ENCODE measurements at regions not wholly inside any gene's neighbourhood (a gene's known extent, or its start where the extent isn't known, plus 50 kb on each side); places are given as distances from the start of the nearest gene placed in this dataset.

GRCh38 chr11:103716363-103716762 lies 320.1 kb upstream of the DDI1 start:
- H3K36me3 ChIP-seq, result no peaks in the 10 kb centered on the region
- 86 to 87% methylated on average over 3 of the region's 3 CpGs for WGBS, 2 donors
- TF ChIP-seq POLR2AphosphoS5 (IDR thresholded peaks at IDR 0.05) (no peak), POLR2A (IDR thresholded peaks at IDR 0.05) (no peak), CTCF (IDR thresholded peaks at IDR 0.05) (no peak), EP300 (IDR thresholded peaks at IDR 0.05) (no peak)

GRCh38 chr11:103727262-103727661 lies 309.2 kb upstream of the DDI1 start:
- DNase-seq, result no peak
- TF ChIP-seq CTCF (IDR thresholded peaks at IDR 0.05), result no peak
- TF ChIP-seq POLR2AphosphoS5 (IDR thresholded peaks at IDR 0.05), result no peak
- H3K9me3 ChIP-seq, result no peaks in the 10 kb centered on the region
- intact Hi-C loops (cut with DNase I), result no loop called here
- no peaks in the 10 kb centered on the region for H3K27me3 ChIP-seq
- no peak overlapping the region for H3K4me3 ChIP-seq
- no peaks in the 10 kb centered on the region for H3K36me3 ChIP-seq
- H3K4me1 ChIP-seq, result no peaks in the 10 kb centered on the region
- H3K27ac ChIP-seq, result no peak overlapping the region
- 82 to 84% methylated on average over 4 of the region's 4 CpGs for WGBS, 2 donors

More at GRCh38 chr11:103716363-103716762, 320.1 kb upstream of the DDI1 start:
- intact Hi-C loops (cut with DNase I), result no loop called here
- Histone ChIP-seq H3K9me3 (no peaks in the 10 kb centered on the region), H3K27me3 (no peaks in the 10 kb centered on the region), H3K4me1 (no peaks in the 10 kb centered on the region), H3K27ac (no peak overlapping the region), H3K4me3 (no peak overlapping the region)
- DNase-seq, result no peak

DNA sequence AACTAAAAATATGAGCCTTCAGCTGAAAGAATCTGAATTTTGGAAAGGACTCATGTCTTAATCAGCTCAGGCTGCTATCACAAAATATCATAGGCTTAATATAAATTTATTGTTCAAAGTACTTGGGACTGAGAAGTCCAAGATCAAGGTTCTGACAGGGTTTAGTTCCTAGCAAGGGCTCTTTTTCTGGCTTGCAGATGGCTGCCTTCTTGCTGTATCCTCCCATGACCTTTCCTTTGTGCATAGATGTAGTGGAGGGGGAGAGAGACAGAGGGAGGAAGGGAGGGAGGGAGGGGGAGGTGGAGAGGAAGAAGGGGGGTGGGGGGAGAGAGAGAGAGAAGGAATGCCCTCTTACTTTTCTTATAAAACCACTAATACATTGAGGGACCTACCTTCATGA lies 306.8 kb upstream of the DDI1 start:
- Histone ChIP-seq H3K9me3 (no peaks in the 10 kb centered on the region), H3K4me1 (no peaks in the 10 kb centered on the region), H3K27me3 (no peaks in the 10 kb centered on the region), H3K4me3 (no peak overlapping the region), H3K27ac (no peak overlapping the region), H3K36me3 (no peaks in the 10 kb centered on the region)
- intact Hi-C loops (cut with DNase I), result no loop called here
- DNase-seq, result no peak
- TF ChIP-seq POLR2A (IDR thresholded peaks at IDR 0.05) (no peak), POLR2AphosphoS5 (IDR thresholded peaks at IDR 0.05) (no peak), CTCF (IDR thresholded peaks at IDR 0.05) (no peak), EP300 (IDR thresholded peaks at IDR 0.05) (no peak)

- intact Hi-C loops (cut with DNase I), result no loop called here
- Histone ChIP-seq H3K36me3 (no peaks in the 10 kb centered on the region), H3K4me3 (no peak overlapping the region), H3K27me3 (no peaks in the 10 kb centered on the region), H3K4me1 (peaks cover 0 to 2% (median under 1%) of the 10 kb centered on the region in 4 donors), H3K27ac (no peak overlapping the region), H3K9me3 (no peaks in the 10 kb centered on the region)
- 55 to 59% methylated on average over 2 of the region's 2 CpGs for WGBS, 2 donors
- no peak for DNase-seq
- TF ChIP-seq POLR2A (IDR thresholded peaks at IDR 0.05), result no peak
- TF ChIP-seq EP300 (IDR thresholded peaks at IDR 0.05), result no peak
- TF ChIP-seq POLR2AphosphoS5 (IDR thresholded peaks at IDR 0.05), result no peak
- TF ChIP-seq CTCF (IDR thresholded peaks at IDR 0.05), result no peak
These were observed 306.1 kb upstream of the DDI1 start for GRCh38 chr11:103730131-103730940.

DNA sequence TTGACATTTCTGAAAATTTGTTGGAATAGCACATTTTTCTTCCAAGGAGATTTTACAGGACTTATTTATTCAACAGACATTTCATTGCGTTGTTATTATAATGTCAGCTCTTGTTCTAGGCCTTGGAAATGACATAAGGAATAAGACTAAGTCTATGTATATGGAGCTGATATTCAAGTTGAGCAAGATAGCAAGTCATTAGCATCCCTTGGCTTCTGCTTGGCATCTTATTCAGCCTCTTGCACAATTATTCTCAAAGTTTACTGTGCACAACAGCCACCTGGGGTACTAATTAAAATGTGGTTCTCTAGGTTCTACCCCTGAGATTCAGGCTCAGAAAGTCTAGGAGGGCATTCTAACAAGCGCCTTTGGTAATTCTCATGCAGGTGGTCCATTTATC lies 304.8 kb upstream of the DDI1 start:
- H3K9me3 ChIP-seq, result no peaks in the 10 kb centered on the region
- H3K36me3 ChIP-seq, result no peaks in the 10 kb centered on the region
- intact Hi-C loops (cut with DNase I), result no loop called here
- 48 to 49% methylated on average over 2 of the region's 2 CpGs for WGBS, 2 donors
- no peak overlapping the region for H3K27ac ChIP-seq
- no peaks in the 10 kb centered on the region for H3K27me3 ChIP-seq
- TF ChIP-seq POLR2A (IDR thresholded peaks at IDR 0.05), result no peak
- no peak for TF ChIP-seq POLR2AphosphoS5 (IDR thresholded peaks at IDR 0.05)
- no peak for TF ChIP-seq CTCF (IDR thresholded peaks at IDR 0.05)
- no peak for TF ChIP-seq EP300 (IDR thresholded peaks at IDR 0.05)
- H3K4me3 ChIP-seq, result no peak overlapping the region
- H3K4me1 ChIP-seq, result peaks cover 0 to 8% (median 3%) of the 10 kb centered on the region in 4 donors
- DNase-seq, result no peak
